GM12874 (cell line): ENCODE measurements at regions not wholly inside any gene's neighbourhood (a gene's known extent, or its start where the extent isn't known, plus 50 kb on each side); places are given as distances from the start of the nearest gene placed in this dataset.

Experiments used
- TF ChIP-seq, protein P1 (sequence below): IDR thresholded peaks from 2 replicates; pipeline ENCODE4 v1.5.1; 2011; ENCODE audit warnings: low read depth, mild to moderate bottlenecking, control low read depth, low read length, moderate library complexity; ENCODE audit not compliant: insufficient read depth

- TF ChIP-seq, protein P1, sequence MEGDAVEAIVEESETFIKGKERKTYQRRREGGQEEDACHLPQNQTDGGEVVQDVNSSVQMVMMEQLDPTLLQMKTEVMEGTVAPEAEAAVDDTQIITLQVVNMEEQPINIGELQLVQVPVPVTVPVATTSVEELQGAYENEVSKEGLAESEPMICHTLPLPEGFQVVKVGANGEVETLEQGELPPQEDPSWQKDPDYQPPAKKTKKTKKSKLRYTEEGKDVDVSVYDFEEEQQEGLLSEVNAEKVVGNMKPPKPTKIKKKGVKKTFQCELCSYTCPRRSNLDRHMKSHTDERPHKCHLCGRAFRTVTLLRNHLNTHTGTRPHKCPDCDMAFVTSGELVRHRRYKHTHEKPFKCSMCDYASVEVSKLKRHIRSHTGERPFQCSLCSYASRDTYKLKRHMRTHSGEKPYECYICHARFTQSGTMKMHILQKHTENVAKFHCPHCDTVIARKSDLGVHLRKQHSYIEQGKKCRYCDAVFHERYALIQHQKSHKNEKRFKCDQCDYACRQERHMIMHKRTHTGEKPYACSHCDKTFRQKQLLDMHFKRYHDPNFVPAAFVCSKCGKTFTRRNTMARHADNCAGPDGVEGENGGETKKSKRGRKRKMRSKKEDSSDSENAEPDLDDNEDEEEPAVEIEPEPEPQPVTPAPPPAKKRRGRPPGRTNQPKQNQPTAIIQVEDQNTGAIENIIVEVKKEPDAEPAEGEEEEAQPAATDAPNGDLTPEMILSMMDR, result no peak
Measured at GRCh38 chr12:41681898-41682297, 462.8 kb downstream of the GXYLT1 start.

DNA sequence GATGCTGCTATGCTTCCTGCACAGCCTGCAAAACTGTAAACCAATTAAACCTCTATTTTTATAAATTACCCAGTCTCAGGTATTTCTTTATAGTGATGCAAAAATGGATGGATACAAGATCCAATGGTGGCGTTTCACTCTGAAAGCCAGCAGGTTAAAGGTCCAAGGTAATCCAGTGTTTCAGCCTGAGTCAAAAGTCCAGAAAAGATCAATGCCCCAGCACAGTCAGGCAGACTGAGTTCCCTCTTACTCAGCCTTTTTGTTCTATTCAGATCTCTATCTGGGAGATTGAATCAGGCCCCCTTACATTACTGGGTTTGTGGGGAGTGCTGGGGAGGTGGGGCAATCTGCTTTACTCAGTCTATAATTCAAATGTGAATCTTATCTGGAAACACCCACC is 464.5 kb downstream of the GXYLT1 start:
- TF ChIP-seq, protein P1, result no peak

- TF ChIP-seq, protein P1, result no peak
Measured at GRCh38 chr12:41663598-41664265, 475.6 kb downstream of the PDZRN4 start.

GRCh38 chr12:41661141-41661765 is 473.1 kb downstream of the PDZRN4 start:
- TF ChIP-seq, protein P1, result no peak

GRCh38 chr12:41656454-41656853 is 468.3 kb downstream of the PDZRN4 start:
- TF ChIP-seq, protein P1, result no peak

- TF ChIP-seq, protein P1, result no peak
Measured at GRCh38 chr12:41653386-41654326, 465.5 kb downstream of the PDZRN4 start.

GRCh38 chr12:41652981-41653380 is 464.9 kb downstream of the PDZRN4 start:
- TF ChIP-seq, protein P1, result no peak
